Hepatocyte (in vitro differentiated cells): ENCODE measurements at regions not wholly inside any gene's neighbourhood (a gene's known extent, or its start where the extent isn't known, plus 50 kb on each side); places are given as distances from the start of the nearest gene placed in this dataset.

Experiments
- CTCF ChIP-seq: fragments of 200-600 bp; sonication (generic); IDR thresholded peaks from 2 replicates; pipeline ENCODE4 v1.5.1; 2016; ENCODE audit warnings: antibody characterized with exemption, mild to moderate bottlenecking; ENCODE audit not compliant: poor library complexity
- EZH2 ChIP-seq: fragments of 200-600 bp; sonication (generic); IDR thresholded peaks from 2 replicates; pipeline ENCODE4 v1.6.1; 2016; ENCODE audit warnings: antibody characterized with exemption, mild to moderate bottlenecking, borderline replicate concordance
- EZH2phosphoT487 ChIP-seq: fragments of 200-600 bp; sonication (generic); IDR thresholded peaks from one replicate; pipeline ENCODE4 v1.6.1; 2018; ENCODE audit warnings: antibody characterized with exemption, mild to moderate bottlenecking, low read depth, moderate library complexity; ENCODE audit not compliant: unreplicated experiment, severe bottlenecking

GRCh38 chr12:17284873-17285272, 678.9 kb upstream of the LMO3 start:
- TF ChIP-seq CTCF (no peak), EZH2 (no peak), EZH2phosphoT487 (no peak)
